ENCODE measurements at regions not wholly inside any gene's neighbourhood (a gene's known extent, or its start where the extent isn't known, plus 50 kb on each side); places are given as distances from the start of the nearest gene placed in this dataset.

GRCh38 chr4:66443008-66443407 is 772.7 kb upstream of the EPHA5 start:
- TF ChIP-seq CTCF (IDR thresholded peaks at IDR 0.05) = no peak
- no peak for TF ChIP-seq POLR2A (IDR thresholded peaks at IDR 0.05)

Data from ovary (tissue), 3 donors.